ENCODE measurements at regions not wholly inside any gene's neighbourhood (a gene's known extent, or its start where the extent isn't known, plus 50 kb on each side); places are given as distances from the start of the nearest gene placed in this dataset.

DNA sequence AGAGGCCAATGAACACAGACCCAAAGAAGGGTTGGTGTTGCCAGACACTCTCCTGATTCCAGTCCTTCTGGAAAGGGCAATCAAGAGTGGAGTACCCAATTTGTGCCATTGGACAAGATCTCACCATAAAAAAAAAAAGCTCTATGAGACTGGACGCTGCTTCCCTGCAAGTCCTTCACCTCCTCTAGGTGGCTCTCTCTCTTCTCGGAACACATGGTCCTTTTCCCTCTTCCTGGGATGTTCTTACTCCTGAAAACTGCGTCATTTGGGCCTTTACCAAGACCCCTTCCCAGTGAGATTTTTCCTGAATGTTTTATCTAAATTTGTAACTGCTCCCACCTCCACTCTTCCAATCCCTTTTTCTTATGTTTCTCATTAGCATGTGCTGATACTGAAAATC is 280.8 kb downstream of the FOXA2 start (continued):
- TF ChIP-seq, protein P1, sequence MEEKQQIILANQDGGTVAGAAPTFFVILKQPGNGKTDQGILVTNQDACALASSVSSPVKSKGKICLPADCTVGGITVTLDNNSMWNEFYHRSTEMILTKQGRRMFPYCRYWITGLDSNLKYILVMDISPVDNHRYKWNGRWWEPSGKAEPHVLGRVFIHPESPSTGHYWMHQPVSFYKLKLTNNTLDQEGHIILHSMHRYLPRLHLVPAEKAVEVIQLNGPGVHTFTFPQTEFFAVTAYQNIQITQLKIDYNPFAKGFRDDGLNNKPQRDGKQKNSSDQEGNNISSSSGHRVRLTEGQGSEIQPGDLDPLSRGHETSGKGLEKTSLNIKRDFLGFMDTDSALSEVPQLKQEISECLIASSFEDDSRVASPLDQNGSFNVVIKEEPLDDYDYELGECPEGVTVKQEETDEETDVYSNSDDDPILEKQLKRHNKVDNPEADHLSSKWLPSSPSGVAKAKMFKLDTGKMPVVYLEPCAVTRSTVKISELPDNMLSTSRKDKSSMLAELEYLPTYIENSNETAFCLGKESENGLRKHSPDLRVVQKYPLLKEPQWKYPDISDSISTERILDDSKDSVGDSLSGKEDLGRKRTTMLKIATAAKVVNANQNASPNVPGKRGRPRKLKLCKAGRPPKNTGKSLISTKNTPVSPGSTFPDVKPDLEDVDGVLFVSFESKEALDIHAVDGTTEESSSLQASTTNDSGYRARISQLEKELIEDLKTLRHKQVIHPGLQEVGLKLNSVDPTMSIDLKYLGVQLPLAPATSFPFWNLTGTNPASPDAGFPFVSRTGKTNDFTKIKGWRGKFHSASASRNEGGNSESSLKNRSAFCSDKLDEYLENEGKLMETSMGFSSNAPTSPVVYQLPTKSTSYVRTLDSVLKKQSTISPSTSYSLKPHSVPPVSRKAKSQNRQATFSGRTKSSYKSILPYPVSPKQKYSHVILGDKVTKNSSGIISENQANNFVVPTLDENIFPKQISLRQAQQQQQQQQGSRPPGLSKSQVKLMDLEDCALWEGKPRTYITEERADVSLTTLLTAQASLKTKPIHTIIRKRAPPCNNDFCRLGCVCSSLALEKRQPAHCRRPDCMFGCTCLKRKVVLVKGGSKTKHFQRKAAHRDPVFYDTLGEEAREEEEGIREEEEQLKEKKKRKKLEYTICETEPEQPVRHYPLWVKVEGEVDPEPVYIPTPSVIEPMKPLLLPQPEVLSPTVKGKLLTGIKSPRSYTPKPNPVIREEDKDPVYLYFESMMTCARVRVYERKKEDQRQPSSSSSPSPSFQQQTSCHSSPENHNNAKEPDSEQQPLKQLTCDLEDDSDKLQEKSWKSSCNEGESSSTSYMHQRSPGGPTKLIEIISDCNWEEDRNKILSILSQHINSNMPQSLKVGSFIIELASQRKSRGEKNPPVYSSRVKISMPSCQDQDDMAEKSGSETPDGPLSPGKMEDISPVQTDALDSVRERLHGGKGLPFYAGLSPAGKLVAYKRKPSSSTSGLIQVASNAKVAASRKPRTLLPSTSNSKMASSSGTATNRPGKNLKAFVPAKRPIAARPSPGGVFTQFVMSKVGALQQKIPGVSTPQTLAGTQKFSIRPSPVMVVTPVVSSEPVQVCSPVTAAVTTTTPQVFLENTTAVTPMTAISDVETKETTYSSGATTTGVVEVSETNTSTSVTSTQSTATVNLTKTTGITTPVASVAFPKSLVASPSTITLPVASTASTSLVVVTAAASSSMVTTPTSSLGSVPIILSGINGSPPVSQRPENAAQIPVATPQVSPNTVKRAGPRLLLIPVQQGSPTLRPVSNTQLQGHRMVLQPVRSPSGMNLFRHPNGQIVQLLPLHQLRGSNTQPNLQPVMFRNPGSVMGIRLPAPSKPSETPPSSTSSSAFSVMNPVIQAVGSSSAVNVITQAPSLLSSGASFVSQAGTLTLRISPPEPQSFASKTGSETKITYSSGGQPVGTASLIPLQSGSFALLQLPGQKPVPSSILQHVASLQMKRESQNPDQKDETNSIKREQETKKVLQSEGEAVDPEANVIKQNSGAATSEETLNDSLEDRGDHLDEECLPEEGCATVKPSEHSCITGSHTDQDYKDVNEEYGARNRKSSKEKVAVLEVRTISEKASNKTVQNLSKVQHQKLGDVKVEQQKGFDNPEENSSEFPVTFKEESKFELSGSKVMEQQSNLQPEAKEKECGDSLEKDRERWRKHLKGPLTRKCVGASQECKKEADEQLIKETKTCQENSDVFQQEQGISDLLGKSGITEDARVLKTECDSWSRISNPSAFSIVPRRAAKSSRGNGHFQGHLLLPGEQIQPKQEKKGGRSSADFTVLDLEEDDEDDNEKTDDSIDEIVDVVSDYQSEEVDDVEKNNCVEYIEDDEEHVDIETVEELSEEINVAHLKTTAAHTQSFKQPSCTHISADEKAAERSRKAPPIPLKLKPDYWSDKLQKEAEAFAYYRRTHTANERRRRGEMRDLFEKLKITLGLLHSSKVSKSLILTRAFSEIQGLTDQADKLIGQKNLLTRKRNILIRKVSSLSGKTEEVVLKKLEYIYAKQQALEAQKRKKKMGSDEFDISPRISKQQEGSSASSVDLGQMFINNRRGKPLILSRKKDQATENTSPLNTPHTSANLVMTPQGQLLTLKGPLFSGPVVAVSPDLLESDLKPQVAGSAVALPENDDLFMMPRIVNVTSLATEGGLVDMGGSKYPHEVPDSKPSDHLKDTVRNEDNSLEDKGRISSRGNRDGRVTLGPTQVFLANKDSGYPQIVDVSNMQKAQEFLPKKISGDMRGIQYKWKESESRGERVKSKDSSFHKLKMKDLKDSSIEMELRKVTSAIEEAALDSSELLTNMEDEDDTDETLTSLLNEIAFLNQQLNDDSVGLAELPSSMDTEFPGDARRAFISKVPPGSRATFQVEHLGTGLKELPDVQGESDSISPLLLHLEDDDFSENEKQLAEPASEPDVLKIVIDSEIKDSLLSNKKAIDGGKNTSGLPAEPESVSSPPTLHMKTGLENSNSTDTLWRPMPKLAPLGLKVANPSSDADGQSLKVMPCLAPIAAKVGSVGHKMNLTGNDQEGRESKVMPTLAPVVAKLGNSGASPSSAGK (IDR thresholded peaks at IDR 0.05): peak; percentile 84
- TF ChIP-seq MYC (IDR thresholded peaks at IDR 0.05; ENCODE audit: low read depth, low read length) (peak; percentile 86), MYC (CRISPR knock-in tag; IDR thresholded peaks at IDR 0.05; ENCODE audit: borderline replicate concordance, low read depth) (no peak)
- TF ChIP-seq, protein P2, sequence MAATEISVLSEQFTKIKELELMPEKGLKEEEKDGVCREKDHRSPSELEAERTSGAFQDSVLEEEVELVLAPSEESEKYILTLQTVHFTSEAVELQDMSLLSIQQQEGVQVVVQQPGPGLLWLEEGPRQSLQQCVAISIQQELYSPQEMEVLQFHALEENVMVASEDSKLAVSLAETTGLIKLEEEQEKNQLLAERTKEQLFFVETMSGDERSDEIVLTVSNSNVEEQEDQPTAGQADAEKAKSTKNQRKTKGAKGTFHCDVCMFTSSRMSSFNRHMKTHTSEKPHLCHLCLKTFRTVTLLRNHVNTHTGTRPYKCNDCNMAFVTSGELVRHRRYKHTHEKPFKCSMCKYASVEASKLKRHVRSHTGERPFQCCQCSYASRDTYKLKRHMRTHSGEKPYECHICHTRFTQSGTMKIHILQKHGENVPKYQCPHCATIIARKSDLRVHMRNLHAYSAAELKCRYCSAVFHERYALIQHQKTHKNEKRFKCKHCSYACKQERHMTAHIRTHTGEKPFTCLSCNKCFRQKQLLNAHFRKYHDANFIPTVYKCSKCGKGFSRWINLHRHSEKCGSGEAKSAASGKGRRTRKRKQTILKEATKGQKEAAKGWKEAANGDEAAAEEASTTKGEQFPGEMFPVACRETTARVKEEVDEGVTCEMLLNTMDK (IDR thresholded peaks at IDR 0.05; ENCODE audit: borderline replicate concordance, insufficient read depth, low read depth, low read length, poor library complexity, severe bottlenecking): peak; percentile 42

All from K562 (cell line).